ENCODE measurements at regions not wholly inside any gene's neighbourhood (a gene's known extent, or its start where the extent isn't known, plus 50 kb on each side); places are given as distances from the start of the nearest gene placed in this dataset.

DNA sequence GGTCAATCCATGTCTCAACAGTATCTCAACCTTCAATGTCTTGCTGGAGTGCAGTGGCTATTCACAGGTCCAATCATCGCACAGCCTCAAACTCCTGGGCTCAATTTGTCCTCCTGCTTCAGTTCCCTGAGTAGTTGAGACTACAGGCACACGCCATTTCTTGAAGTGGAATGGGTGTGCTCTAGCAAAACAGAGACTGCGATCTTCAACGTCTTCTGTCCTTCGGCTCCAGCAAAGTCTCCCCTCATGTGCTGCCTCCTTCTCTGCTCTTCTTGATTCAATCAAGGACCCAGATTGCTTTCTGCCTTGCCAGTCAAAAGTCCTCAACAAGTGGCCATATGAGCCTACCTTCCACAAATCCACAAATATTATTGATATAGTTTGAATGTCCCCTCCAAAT lies 466.7 kb upstream of the MIR17HG start:
- TF ChIP-seq, protein P1, sequence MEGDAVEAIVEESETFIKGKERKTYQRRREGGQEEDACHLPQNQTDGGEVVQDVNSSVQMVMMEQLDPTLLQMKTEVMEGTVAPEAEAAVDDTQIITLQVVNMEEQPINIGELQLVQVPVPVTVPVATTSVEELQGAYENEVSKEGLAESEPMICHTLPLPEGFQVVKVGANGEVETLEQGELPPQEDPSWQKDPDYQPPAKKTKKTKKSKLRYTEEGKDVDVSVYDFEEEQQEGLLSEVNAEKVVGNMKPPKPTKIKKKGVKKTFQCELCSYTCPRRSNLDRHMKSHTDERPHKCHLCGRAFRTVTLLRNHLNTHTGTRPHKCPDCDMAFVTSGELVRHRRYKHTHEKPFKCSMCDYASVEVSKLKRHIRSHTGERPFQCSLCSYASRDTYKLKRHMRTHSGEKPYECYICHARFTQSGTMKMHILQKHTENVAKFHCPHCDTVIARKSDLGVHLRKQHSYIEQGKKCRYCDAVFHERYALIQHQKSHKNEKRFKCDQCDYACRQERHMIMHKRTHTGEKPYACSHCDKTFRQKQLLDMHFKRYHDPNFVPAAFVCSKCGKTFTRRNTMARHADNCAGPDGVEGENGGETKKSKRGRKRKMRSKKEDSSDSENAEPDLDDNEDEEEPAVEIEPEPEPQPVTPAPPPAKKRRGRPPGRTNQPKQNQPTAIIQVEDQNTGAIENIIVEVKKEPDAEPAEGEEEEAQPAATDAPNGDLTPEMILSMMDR (IDR thresholded peaks at IDR 0.05) = no peak
- no peak for TF ChIP-seq POLR2A (IDR thresholded peaks at IDR 0.05)

All from esophagus squamous epithelium (tissue), 4 donors.